ENCODE measurements at regions not wholly inside any gene's neighbourhood (a gene's known extent, or its start where the extent isn't known, plus 50 kb on each side); places are given as distances from the start of the nearest gene placed in this dataset.

GRCh38 chr6:91303326-91303725 is 716.5 kb upstream of the MAP3K7 start:
- H3K9me3 ChIP-seq (ENCODE audit: control insufficient read depth, insufficient read depth, low read length) = no peaks in the 10 kb centered on the region
- no peaks in the 10 kb centered on the region for H3K36me3 ChIP-seq (ENCODE audit: control insufficient read depth, insufficient read depth, low read length)
- H3K9ac ChIP-seq (ENCODE audit: low read depth, low read length) = no peak overlapping the region
- peaks cover 8% of the 10 kb centered on the region for H3K4me1 ChIP-seq (ENCODE audit: control insufficient read depth, insufficient read depth, low read length)
- H3K27me3 ChIP-seq (ENCODE audit: control insufficient read depth, insufficient read depth, low read length) = peaks cover 46% of the 10 kb centered on the region
- no peak overlapping the region for H3K4me3 ChIP-seq (ENCODE audit: low read depth, low read length)

GRCh38 chr6:91299544-91300491 is 712.9 kb upstream of the MAP3K7 start:
- H3K4me3 ChIP-seq (ENCODE audit: low read depth, low read length) = no peak overlapping the region
- peaks cover 81% of the 10 kb centered on the region for H3K27me3 ChIP-seq (ENCODE audit: control insufficient read depth, insufficient read depth, low read length)
- no peak overlapping the region for H3K9ac ChIP-seq (ENCODE audit: low read depth, low read length)
- no peaks in the 10 kb centered on the region for H3K36me3 ChIP-seq (ENCODE audit: control insufficient read depth, insufficient read depth, low read length)
- no peaks in the 10 kb centered on the region for H3K9me3 ChIP-seq (ENCODE audit: control insufficient read depth, insufficient read depth, low read length)
- peaks cover 8% of the 10 kb centered on the region for H3K4me1 ChIP-seq (ENCODE audit: control insufficient read depth, insufficient read depth, low read length)

GRCh38 chr6:91298543-91299145 is 711.8 kb upstream of the MAP3K7 start:
- no peak overlapping the region for H3K9ac ChIP-seq (ENCODE audit: low read depth, low read length)
- no peaks in the 10 kb centered on the region for H3K36me3 ChIP-seq (ENCODE audit: control insufficient read depth, insufficient read depth, low read length)
- no peaks in the 10 kb centered on the region for H3K9me3 ChIP-seq (ENCODE audit: control insufficient read depth, insufficient read depth, low read length)
- peaks cover 93% of the 10 kb centered on the region for H3K27me3 ChIP-seq (ENCODE audit: control insufficient read depth, insufficient read depth, low read length)
- H3K4me3 ChIP-seq (ENCODE audit: low read depth, low read length) = no peak overlapping the region
- peaks cover 8% of the 10 kb centered on the region for H3K4me1 ChIP-seq (ENCODE audit: control insufficient read depth, insufficient read depth, low read length)

- H3K4me1 ChIP-seq (ENCODE audit: control insufficient read depth, insufficient read depth, low read length) = no peaks in the 10 kb centered on the region
- H3K27me3 ChIP-seq (ENCODE audit: control insufficient read depth, insufficient read depth, low read length) = peaks cover 96% of the 10 kb centered on the region
- no peaks in the 10 kb centered on the region for H3K9me3 ChIP-seq (ENCODE audit: control insufficient read depth, insufficient read depth, low read length)
- no peaks in the 10 kb centered on the region for H3K36me3 ChIP-seq (ENCODE audit: control insufficient read depth, insufficient read depth, low read length)
- H3K9ac ChIP-seq (ENCODE audit: low read depth, low read length) = no peak overlapping the region
- no peak overlapping the region for H3K4me3 ChIP-seq (ENCODE audit: low read depth, low read length)
Observed at GRCh38 chr6:91293395-91293794, 706.5 kb upstream of the MAP3K7 start.

GRCh38 chr6:91291071-91291470 is 704.2 kb upstream of the MAP3K7 start:
- peaks cover 79% of the 10 kb centered on the region for H3K27me3 ChIP-seq (ENCODE audit: control insufficient read depth, insufficient read depth, low read length)

GRCh38 chr6:91288741-91289140 is 701.9 kb upstream of the MAP3K7 start:
- no peak overlapping the region for H3K9ac ChIP-seq (ENCODE audit: low read depth, low read length)
- H3K27me3 ChIP-seq (ENCODE audit: control insufficient read depth, insufficient read depth, low read length) = peaks cover 64% of the 10 kb centered on the region
- H3K9me3 ChIP-seq (ENCODE audit: control insufficient read depth, insufficient read depth, low read length) = no peaks in the 10 kb centered on the region
- no peak overlapping the region for H3K4me3 ChIP-seq (ENCODE audit: low read depth, low read length)
- no peaks in the 10 kb centered on the region for H3K4me1 ChIP-seq (ENCODE audit: control insufficient read depth, insufficient read depth, low read length)
- no peaks in the 10 kb centered on the region for H3K36me3 ChIP-seq (ENCODE audit: control insufficient read depth, insufficient read depth, low read length)

More at GRCh38 chr6:91291071-91291470, 704.2 kb upstream of the MAP3K7 start:
- Histone ChIP-seq H3K4me3 (ENCODE audit: low read depth, low read length) (no peak overlapping the region), H3K9me3 (ENCODE audit: control insufficient read depth, insufficient read depth, low read length) (no peaks in the 10 kb centered on the region), H3K9ac (ENCODE audit: low read depth, low read length) (no peak overlapping the region), H3K4me1 (ENCODE audit: control insufficient read depth, insufficient read depth, low read length) (no peaks in the 10 kb centered on the region), H3K36me3 (ENCODE audit: control insufficient read depth, insufficient read depth, low read length) (no peaks in the 10 kb centered on the region)

- peaks cover 9% of the 10 kb centered on the region for H3K4me1 ChIP-seq (ENCODE audit: control insufficient read depth, insufficient read depth, low read length)
- no peak overlapping the region for H3K9ac ChIP-seq (ENCODE audit: low read depth, low read length)
- H3K4me3 ChIP-seq (ENCODE audit: low read depth, low read length) = no peak overlapping the region
- no peaks in the 10 kb centered on the region for H3K36me3 ChIP-seq (ENCODE audit: control insufficient read depth, insufficient read depth, low read length)
- peaks cover 10% of the 10 kb centered on the region for H3K27me3 ChIP-seq (ENCODE audit: control insufficient read depth, insufficient read depth, low read length)
- no peaks in the 10 kb centered on the region for H3K9me3 ChIP-seq (ENCODE audit: control insufficient read depth, insufficient read depth, low read length)
Observed at GRCh38 chr6:91281901-91282300, 695.0 kb upstream of the MAP3K7 start.

GRCh38 chr6:91280494-91280830 is 693.6 kb upstream of the MAP3K7 start:
- Histone ChIP-seq H3K9ac (ENCODE audit: low read depth, low read length) (no peak overlapping the region), H3K27me3 (ENCODE audit: control insufficient read depth, insufficient read depth, low read length) (peaks cover 6% of the 10 kb centered on the region), H3K9me3 (ENCODE audit: control insufficient read depth, insufficient read depth, low read length) (no peaks in the 10 kb centered on the region), H3K4me1 (ENCODE audit: control insufficient read depth, insufficient read depth, low read length) (peaks cover 9% of the 10 kb centered on the region), H3K36me3 (ENCODE audit: control insufficient read depth, insufficient read depth, low read length) (no peaks in the 10 kb centered on the region), H3K4me3 (ENCODE audit: low read depth, low read length) (no peak overlapping the region)

- no peak overlapping the region for H3K4me3 ChIP-seq (ENCODE audit: low read depth, low read length)
- no peaks in the 10 kb centered on the region for H3K36me3 ChIP-seq (ENCODE audit: control insufficient read depth, insufficient read depth, low read length)
- H3K27me3 ChIP-seq (ENCODE audit: control insufficient read depth, insufficient read depth, low read length) = peaks cover 2% of the 10 kb centered on the region
- no peak overlapping the region for H3K9ac ChIP-seq (ENCODE audit: low read depth, low read length)
- H3K9me3 ChIP-seq (ENCODE audit: control insufficient read depth, insufficient read depth, low read length) = no peaks in the 10 kb centered on the region
- H3K4me1 ChIP-seq (ENCODE audit: control insufficient read depth, insufficient read depth, low read length) = peaks cover 9% of the 10 kb centered on the region
Observed at GRCh38 chr6:91279740-91280493, 693.0 kb upstream of the MAP3K7 start.

- Histone ChIP-seq H3K9ac (ENCODE audit: low read depth, low read length) (no peak overlapping the region), H3K27me3 (ENCODE audit: control insufficient read depth, insufficient read depth, low read length) (no peaks in the 10 kb centered on the region), H3K9me3 (ENCODE audit: control insufficient read depth, insufficient read depth, low read length) (no peaks in the 10 kb centered on the region), H3K4me3 (ENCODE audit: low read depth, low read length) (no peak overlapping the region), H3K4me1 (ENCODE audit: control insufficient read depth, insufficient read depth, low read length) (peaks cover 9% of the 10 kb centered on the region), H3K36me3 (ENCODE audit: control insufficient read depth, insufficient read depth, low read length) (no peaks in the 10 kb centered on the region)
Observed at GRCh38 chr6:91278416-91278815, 691.5 kb upstream of the MAP3K7 start.

GRCh38 chr6:91276315-91276714 is 689.4 kb upstream of the MAP3K7 start:
- Histone ChIP-seq H3K27me3 (ENCODE audit: control insufficient read depth, insufficient read depth, low read length) (no peaks in the 10 kb centered on the region), H3K4me3 (ENCODE audit: low read depth, low read length) (no peak overlapping the region), H3K4me1 (ENCODE audit: control insufficient read depth, insufficient read depth, low read length) (peaks cover 9% of the 10 kb centered on the region), H3K9me3 (ENCODE audit: control insufficient read depth, insufficient read depth, low read length) (no peaks in the 10 kb centered on the region), H3K9ac (ENCODE audit: low read depth, low read length) (no peak overlapping the region), H3K36me3 (ENCODE audit: control insufficient read depth, insufficient read depth, low read length) (no peaks in the 10 kb centered on the region)
